Right lobe of liver (tissue), 6 donors: ENCODE measurements at regions not wholly inside any gene's neighbourhood (a gene's known extent, or its start where the extent isn't known, plus 50 kb on each side); places are given as distances from the start of the nearest gene placed in this dataset.

Source experiments
- ATAC-seq, 4 donors: fragments of 200-7000 bp; cut with Tn5 transposase; one replicate each; pipeline ENCODE4 v1.9.1; 2020; ENCODE audit warnings: mild to moderate bottlenecking in 4 of 4, moderate library complexity in 4 of 4
- DNase-seq, 3 donors: peaks; one replicate each; pipeline ENCODE4 v3.0.0-alpha.2; 2020
- H3K27ac ChIP-seq, 3 donors: fragments of 200-600 bp; one replicate each; pipeline ENCODE4 v1.8.0; 2022
- H3K27me3 ChIP-seq, 2 donors: fragments of 200-600 bp; one replicate each; pipeline ENCODE4 v1.8.0; 2022
- H3K36me3 ChIP-seq, 4 donors: fragments of 200-600 bp; sonication (generic) in 1 of 4; one replicate each; pipeline versions ENCODE4 v1.5.1 to v1.8.0; 2017 to 2022; ENCODE audit warnings: control low read depth in 1 of 4
- H3K4me1 ChIP-seq, 4 donors: fragments of 200-600 bp; sonication (generic) in 1 of 4; one replicate each; pipeline versions ENCODE4 v1.5.1 to v1.8.0; 2017 to 2022; ENCODE audit warnings: control low read depth in 1 of 4
- H3K4me3 ChIP-seq, 3 donors: fragments of 200-600 bp; one replicate each; pipeline ENCODE4 v1.8.0; 2022
- H3K9me3 ChIP-seq, 4 donors: fragments of 200-600 bp; sonication (generic) in 1 of 4; one replicate each; pipeline versions ENCODE4 v1.5.1 to v1.8.0; 2017 to 2022; ENCODE audit warnings: control low read depth in 1 of 4
- CTCF ChIP-seq, 4 donors: fragments of 200-600 bp in 3 of 4; fragments of 450-650 bp in 1 of 4; IDR thresholded peaks; one replicate each; pipeline versions ENCODE4 v1.5.1 to v1.8.0; 2016 to 2022; ENCODE audit warnings: antibody characterized with exemption in 4 of 4, mild to moderate bottlenecking in 2 of 4
- POLR2A ChIP-seq: fragments of 450-650 bp; IDR thresholded peaks from one replicate; pipeline ENCODE4 v1.6.1; 2017; ENCODE audit warnings: antibody characterized with exemption, mild to moderate bottlenecking
- WGBS: methylation state at CpG from one replicate; pipeline ENCODE4 v1.1.6; 2018; ENCODE audit warnings: low coverage, low lambda C conversion rate; ENCODE audit not compliant: insufficient coverage; ENCODE audit errors: missing lambda C conversion rate; 5-methylcytosine and 5-hydroxymethylcytosine counted together
- intact Hi-C, 2 donors: fragments of 100-400 bp; cut with DNase I; formaldehyde crosslinking; loops; one replicate each; pipeline versions ENCODE4 v1.11.2 to v1.14.1; 2022
- donor health status: DM: no; HTN: yes; CAD: no.
- donor health status: DM: no; HTN: no; CAD: no.
- donor health status: DM: no; HTN: no; CAD: no.
- donor health status: DM: no; HTN: yes; CAD: no.
- donor health status: DM: no; HTN: yes; CAD: no.

- WGBS, result 33% methylated on average over 1 of the region's 1 CpG
- DNase-seq, result no peak
- H3K36me3 ChIP-seq, result no peaks in the 10 kb centered on the region
- H3K27me3 ChIP-seq, result no peaks in the 10 kb centered on the region
- intact Hi-C loops, result no loop called here
- H3K27ac ChIP-seq, result no peak overlapping the region
- TF ChIP-seq POLR2A (no peak), CTCF (IDR thresholded peaks at IDR 0.05) (no peak)
- no peak overlapping the region for H3K4me3 ChIP-seq
- H3K4me1 ChIP-seq, result no peaks in the 10 kb centered on the region
- no peak for ATAC-seq
- no peaks in the 10 kb centered on the region for H3K9me3 ChIP-seq
Observed at GRCh38 chr14:43471595-43471994, 1035.5 kb downstream of the FSCB start.

GRCh38 chr14:43464968-43465367 lies 1042.1 kb downstream of the FSCB start:
- intact Hi-C loops, result no loop called here
- no peak for TF ChIP-seq POLR2A
- TF ChIP-seq CTCF (IDR thresholded peaks at IDR 0.05), result no peak
- DNase-seq, result no peak

GRCh38 chr14:43449291-43449690 lies 1057.8 kb downstream of the FSCB start:
- 38% methylated on average over 5 of the region's 5 CpGs for WGBS
- TF ChIP-seq CTCF (IDR thresholded peaks at IDR 0.05), result no peak
- no peak for TF ChIP-seq POLR2A
- Histone ChIP-seq H3K4me3 (no peak overlapping the region), H3K36me3 (no peaks in the 10 kb centered on the region), H3K9me3 (no peaks in the 10 kb centered on the region), H3K27me3 (no peaks in the 10 kb centered on the region), H3K27ac (no peak overlapping the region), H3K4me1 (no peaks in the 10 kb centered on the region)
- DNase-seq (no peak), ATAC-seq (no peak)
- intact Hi-C loops, result no loop called here

More at GRCh38 chr14:43464968-43465367, 1042.1 kb downstream of the FSCB start:
- Histone ChIP-seq H3K4me3 (no peak overlapping the region), H3K9me3 (no peaks in the 10 kb centered on the region), H3K27me3 (no peaks in the 10 kb centered on the region), H3K27ac (no peak overlapping the region), H3K36me3 (no peaks in the 10 kb centered on the region), H3K4me1 (no peaks in the 10 kb centered on the region)
- no peak for ATAC-seq
- WGBS, result 50% methylated on average over 1 of the region's 1 CpG

- no peaks in the 10 kb centered on the region for H3K27me3 ChIP-seq
Observed at GRCh38 chr14:43438056-43438455, 1069.0 kb downstream of the FSCB start.

More at GRCh38 chr14:43438056-43438455, 1069.0 kb downstream of the FSCB start:
- TF ChIP-seq POLR2A (no peak), CTCF (IDR thresholded peaks at IDR 0.05) (no peak)
- no peaks in the 10 kb centered on the region for H3K36me3 ChIP-seq
- H3K4me3 ChIP-seq, result no peak overlapping the region
- intact Hi-C loops, result no loop called here
- H3K9me3 ChIP-seq, result no peaks in the 10 kb centered on the region
- no peak overlapping the region for H3K27ac ChIP-seq
- 45% methylated on average over 3 of the region's 3 CpGs for WGBS
- DNase-seq (no peak), ATAC-seq (no peak)
- no peaks in the 10 kb centered on the region for H3K4me1 ChIP-seq
